HG02981 (cell line): ENCODE measurements at regions not wholly inside any gene's neighbourhood (a gene's known extent, or its start where the extent isn't known, plus 50 kb on each side); places are given as distances from the start of the nearest gene placed in this dataset.

Experiments
- ATAC-seq: cut with Tn5 transposase; IDR thresholded peaks from one replicate; pipeline ENCODE4 v1.9.1; 2021; ENCODE audit warnings: mild to moderate bottlenecking, moderate library complexity; ENCODE audit not compliant: unreplicated experiment

DNA sequence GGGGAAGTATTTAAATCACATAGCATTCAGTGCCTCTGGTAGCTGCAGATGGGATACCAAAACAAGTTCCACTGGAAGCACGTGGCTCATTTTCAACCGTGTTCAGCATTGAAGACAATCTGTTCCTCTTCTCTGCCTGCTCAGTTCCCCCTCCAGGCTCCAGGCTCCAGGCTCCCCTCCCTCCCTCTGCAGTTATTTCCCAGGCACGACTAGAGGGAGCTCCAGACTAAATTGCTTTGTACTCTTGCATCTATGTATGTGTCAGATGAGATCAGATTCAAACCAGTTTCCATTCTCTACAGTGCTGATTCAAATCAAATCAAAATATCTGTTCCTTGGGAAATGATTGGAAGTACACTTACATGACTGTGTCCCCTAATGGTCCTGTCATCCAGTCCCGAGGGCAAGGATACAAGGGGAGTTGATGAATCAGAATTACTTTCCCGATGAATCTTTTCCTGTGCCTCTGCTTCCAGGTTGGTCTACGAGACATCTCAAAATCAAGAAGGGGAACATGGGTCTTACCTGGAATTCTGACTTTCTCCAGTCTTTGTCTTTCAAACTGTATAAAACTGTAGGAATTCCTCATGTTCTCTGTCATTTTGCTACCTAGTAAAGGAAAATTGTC is 600.5 kb downstream of the EDEM1 start:
- no peak for ATAC-seq

DNA sequence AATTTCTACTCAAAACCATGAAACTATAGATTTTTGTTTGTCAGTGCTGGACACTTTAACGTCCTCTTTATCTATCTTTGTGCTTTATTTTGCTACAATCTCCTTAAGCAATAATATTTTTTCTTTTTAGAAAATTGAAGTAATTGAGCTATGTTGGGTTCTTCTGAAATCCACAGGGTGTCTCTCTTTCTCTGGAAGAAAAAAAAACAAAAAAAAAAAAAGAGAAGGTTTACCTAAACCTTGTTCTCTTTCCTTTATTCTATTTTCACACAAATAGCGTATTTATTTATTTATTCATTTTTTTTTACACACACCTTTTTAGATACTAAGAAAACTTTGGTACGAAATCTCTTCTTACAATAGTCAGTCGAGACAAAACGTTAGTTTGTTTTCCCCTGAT is 601.0 kb downstream of the EDEM1 start:
- ATAC-seq: no peak

DNA sequence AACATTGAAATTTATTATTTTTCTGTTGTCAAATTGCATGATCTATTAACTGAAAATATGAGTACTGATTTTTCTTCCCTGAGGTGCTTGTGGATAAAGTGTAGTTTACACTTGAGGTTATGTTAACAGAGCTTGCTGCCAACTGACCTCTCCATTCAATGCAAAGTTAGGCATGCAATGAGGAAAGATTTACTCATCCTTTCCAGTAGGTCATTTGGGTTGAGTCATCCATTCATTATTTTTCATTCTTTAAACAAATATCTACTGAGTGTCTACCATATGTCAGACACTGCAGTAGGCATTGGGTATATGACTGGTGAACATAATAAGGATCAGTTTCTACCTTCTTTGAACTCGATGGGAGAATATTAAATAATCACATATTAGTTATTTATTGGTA is 604.1 kb downstream of the EDEM1 start:
- no peak for ATAC-seq

DNA sequence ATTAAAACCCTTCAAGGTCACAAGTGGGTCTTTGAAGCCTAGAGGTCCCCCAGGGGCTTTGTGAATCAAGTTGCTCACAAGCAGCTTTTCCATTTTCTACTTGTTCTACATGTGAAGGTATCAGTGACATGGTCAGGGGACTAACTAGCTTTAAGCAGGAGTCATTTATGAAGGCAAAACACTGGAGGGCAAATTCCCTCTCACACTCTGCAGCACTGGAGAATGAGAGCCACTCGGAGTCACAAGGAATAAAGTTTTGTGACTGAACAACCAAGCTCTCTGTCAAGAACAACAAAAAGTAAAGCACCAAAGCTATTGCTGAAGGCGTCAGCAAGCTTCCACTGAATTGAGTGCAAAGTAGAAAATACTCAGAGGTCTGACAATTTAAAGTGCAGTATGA is 609.0 kb downstream of the EDEM1 start:
- no peak for ATAC-seq

DNA sequence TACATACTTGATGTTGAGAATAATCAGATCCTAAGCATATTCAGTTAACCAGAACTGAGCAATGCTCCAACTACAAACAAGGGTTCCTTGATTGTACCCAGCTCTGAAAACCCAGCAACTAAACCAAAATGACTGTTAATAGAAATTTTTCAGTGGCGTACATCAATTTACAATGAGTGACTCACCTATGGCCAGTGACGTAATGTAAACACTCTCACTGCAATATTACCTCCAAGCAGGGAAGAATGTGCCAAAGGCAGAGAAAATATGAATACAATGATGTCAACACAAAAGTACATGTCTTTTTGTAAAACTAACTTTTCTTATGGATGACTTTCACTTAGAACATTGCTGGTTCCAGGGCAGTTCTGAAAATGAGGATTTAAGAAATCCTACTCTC is 611.3 kb downstream of the EDEM1 start:
- no peak for ATAC-seq

DNA sequence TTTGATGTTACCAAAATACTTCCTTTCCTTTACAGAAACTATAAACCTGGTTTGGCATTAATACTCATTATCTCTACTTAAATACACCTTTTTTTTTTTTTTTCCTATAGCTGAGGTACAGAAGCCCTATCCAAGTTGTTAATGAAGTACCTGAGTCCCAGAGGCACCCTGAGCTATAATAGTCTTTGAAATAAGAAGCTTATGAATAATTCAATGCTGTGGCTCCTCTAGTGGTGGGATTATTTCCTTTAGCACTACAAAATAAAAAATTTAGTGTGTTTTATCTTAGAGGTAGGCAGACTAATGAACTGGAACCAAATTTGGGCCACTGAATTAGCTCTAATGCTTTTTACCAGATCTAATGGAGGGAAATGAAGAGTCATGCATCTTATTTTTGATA is 611.9 kb downstream of the EDEM1 start:
- no peak for ATAC-seq

DNA sequence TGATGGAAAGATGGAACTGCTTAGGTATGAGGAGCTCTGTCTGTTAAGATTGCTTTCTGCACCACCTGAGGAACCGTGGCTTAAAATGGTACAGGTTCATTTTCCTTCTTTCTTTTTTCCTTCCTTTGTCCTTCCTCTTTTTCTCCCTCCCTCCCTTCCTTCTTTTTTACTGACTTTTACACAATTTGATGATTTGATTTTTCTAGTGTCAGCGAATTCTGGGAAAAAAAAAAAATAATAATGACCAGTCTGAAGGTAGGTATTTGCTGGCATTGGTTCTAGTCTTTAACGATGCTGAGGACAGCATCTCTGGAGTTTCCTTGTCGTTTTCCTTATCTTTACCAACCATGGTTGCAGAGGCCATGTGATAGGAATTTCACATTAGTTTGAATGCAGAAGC is 613.5 kb downstream of the EDEM1 start:
- ATAC-seq: no peak

DNA sequence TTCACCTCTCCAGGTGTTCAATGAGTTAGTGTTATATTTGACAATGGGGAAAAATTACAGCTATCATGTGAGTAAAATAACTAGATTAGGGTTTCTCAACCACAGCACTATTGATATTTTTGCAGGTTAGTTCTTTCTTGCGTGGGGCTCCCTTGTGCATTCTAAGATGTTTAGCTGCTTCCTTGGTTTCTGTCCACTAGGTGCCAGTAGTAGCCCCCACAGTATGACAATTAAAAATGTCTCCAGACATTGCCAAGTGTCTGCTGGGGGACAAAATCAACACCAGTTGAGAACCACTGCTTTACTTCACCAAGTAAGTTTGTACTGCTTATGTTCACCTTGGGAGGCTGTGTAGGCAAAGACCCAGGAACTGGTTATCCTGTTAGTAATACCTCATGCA is 618.7 kb downstream of the EDEM1 start:
- no peak for ATAC-seq

DNA sequence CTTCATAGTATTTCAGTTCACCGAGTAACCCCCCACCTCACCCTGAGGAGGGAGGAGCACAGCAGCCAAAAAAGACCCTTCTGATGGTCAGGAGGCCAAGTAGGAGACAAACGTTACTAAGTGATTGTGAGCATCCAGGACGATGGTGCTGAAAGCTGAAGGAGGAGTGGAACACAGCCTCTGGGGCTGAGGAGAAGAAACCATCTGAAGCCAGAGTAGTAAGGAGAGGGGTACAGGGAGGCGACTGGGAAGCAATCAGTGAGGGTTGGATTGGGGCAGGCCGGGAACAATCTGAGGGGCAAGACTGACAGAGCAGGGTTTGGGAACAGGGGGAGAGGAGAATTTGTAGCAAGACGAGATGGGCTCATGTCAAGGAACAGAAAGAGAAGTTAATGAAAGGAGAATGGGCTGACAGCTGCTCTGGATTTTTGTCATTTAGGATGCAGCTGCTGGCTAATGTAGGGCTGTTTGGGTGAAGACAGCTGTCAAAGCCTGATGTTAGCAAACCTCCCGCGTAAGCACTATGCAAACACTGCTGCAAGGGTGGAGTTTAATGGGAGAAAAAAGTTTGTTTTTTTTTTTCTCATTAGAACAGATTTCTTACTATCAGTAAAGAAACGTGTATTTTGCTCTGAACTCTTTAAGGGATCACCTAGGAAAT is 622.2 kb downstream of the EDEM1 start:
- no peak for ATAC-seq

DNA sequence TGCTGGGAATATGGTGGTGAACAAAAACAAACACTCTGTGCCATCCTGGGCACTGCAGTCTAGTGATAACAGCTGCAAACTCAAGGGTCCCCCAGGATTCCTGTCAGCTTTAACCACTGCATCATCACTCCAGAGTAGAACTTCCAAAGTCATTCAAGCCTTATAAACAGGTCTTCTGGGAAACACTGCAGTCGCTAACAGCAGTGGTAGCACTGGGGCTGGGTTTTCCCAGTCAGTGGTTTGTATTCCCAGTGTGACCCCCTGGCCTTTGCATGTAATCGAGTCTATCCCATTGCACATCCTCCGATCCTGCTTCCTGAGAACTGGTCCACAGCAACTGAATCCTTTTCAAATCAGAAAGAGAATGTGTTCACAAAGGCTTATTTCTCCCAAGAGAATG is 623.5 kb downstream of the EDEM1 start:
- ATAC-seq: no peak

DNA sequence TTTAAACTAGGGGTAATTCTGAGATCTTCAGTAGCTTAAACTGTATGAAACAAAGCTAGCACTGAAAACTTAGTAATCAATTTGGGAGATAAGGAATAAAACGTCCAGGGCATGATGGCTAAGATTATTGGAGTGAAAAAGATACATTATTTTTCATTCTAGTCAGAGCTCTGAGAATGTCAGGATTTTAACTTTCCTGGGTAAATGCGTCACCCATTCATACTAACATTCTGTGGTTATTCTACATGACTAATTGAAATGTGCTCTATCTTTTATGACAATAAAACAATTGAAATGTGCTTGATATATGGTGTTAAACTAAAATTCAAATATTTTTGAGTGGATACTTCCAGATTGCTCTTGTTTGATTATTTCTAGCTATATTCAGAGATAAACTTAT is 626.0 kb downstream of the EDEM1 start:
- ATAC-seq: no peak

DNA sequence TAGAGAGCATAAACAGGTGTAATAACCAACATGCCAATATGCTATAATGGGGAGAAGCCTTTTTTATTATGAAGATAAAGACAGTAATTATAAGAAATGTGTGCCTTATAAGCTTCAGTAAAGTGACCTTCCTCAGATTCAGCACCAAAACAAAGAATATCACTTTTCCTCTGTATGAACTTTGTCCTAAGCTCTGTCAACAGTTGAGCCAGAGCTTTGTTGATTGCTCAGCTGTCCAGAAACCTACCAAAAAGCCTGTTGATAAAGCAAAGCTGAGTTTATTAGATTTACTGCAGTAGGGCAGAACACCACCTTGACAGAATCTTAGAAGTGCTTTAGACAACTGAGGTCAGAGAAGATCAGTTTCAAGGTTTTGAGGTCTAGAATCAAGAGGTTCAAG is 635.3 kb downstream of the EDEM1 start:
- no peak for ATAC-seq

DNA sequence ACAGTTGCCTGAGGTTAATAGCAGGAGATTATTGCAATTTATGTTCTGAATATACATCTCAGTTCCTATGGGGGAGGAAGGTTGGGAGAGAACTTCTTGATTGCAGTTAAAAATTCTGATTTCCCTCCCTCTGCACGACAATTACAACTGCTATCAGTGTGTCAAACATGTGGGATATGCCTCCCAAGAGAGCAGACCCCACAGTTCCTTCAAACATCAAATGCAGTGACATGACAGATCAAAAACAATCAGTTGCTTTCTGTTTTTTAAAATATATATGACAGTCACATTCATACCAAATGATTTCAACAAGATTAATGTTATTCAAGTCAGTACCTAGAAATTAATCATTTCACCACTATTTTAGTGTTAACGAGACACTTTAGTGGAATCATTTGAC is 639.0 kb downstream of the EDEM1 start:
- no peak for ATAC-seq

DNA sequence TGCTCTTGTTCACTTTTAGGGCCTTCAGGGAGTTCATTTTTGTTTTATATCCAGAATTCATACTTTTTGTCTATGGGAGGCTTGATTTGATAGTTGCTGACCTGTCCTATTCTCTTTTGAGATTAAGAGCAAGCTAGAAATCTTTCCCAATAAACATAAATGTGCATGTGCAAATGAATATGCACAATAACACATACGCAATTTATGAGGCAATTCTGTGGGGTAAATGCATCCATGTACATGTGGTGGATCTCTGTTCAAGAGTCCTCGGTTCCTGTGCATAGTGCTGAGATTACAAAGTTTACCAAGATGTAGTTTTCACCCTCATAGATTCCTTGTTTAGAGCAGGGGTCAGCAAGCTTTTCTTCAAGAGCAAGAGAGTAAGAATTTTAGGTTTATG is 640.7 kb downstream of the EDEM1 start:
- ATAC-seq: no peak

DNA sequence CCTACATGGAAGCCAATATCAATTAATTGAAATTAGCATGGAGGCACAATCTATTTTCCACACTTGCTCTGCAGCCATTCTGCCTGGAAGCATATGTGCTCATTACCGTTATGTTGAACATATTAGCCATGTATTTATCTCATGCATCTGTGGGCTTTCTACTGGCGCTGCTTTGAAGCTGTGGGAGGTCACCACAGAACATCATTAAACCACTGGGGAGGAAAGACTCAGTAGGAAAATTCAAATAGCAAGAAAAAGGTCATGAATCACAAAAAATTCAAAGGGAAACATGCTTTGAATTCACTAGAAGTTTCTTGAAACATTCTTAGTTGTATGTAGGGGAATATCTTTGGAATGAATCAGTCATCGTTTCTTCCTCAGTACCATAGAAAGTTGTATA is 652.5 kb downstream of the EDEM1 start:
- no peak for ATAC-seq

DNA sequence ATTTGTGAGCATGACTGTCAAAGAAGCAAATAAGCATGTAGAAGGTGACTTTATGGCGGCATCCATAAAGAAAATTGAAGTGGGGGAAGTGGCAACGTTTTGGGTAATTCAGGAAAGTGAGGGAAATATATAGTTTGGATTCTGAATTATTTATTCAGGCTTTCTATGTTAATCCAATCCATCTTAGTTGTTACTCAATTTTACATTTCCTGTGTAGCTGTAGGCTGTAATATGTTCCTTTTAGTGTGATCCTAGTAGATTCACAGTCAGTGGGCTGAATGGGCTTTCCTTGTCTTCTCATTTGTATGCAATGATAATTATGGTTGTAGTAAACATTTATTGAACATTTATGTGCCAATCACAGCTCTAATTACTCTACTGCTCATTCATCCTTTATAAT is 654.1 kb downstream of the EDEM1 start:
- ATAC-seq: no peak

DNA sequence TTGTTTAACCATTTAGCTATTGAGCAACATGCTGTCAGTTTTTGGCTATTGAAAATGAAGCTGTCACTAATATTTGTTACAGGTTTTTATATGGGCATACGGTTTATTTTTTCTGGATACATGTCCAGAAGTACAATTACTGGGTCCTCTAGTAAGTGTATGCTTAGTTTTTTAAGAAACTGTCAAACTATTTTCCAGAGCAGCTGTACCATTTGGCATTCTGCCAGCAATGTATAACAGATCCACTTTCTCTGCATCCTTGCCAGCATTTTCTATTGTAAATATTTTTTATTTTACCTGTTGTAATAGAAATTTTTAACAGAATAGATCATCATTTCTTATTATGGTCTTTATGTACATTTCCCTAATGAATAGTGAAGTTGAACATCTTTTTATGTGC is 658.8 kb downstream of the EDEM1 start:
- no peak for ATAC-seq

DNA sequence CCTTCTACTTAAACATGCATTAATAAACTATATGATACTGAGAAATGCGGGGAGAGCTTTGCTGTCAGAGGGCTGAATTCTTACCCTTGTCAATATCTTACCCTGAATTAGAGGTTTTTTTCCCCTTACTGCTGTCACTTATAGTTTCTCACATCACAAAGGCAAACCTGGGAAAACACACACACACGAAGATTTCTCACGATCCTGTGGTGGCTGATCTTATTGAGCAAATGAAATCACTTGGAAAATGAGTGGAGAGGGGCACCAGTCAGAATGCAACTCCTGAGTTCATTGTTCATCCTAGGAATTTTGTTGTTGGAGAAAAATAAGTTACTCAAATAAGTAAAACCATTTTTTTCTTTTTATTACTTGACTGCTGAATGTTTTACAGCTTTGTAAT is 673.6 kb downstream of the EDEM1 start:
- ATAC-seq: no peak

DNA sequence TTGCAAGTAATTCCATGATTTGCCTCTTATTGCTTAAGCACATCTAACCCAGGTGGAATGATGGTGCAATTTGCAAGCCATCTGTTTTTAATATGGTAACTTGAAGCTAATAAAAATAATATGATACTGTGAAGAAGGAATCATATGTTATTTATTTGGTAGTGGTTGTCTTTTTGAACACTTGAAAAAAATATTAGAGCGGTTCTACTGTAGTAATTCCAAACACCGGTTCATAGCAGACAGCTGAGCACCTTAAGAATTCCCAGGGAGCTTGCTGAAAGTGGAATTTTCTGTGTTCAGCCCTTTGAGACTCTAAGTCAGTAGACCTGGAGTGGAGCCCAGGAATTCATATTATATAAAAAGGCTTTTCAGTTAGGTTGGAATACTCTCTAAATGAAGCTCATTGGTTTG is 687.4 kb downstream of the EDEM1 start:
- ATAC-seq: no peak

DNA sequence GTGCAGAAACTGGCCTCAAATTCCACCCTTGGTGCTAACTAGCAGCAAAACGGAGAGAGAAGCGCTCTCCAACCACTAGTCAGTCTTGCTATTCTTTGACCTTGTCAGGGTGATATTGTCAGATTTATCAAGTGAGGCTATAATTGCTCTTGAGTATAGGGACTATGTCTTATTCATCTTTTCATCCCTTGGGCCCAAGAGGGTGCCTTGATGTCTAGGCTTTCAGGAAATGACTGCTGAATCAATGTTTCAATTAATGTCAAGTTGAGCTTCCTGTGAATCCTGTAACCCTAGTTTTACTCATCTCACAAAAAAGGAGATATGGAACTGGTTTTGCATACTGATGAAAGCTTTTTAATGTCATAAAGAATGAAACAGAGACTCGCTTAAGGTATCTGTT is 701.3 kb downstream of the EDEM1 start:
- no peak for ATAC-seq

DNA sequence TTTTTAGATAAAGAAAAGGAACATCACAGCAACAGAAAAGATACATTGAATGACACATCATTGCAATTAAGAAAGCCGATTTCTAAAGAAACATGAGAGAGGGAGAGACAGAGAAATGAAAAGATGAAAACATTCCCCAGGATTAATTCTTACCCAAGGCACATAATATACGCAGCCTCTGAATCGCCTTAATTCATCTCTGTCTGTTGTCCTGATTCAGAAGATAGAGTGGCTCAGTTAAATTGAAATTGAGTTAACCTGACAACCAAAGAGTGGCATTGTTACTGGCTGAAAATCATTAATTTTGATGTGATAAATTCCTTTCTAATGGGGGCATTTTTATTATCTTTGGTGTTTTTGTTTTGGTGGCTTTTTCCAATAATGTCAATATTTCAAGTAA is 701.9 kb downstream of the EDEM1 start:
- no peak for ATAC-seq

DNA sequence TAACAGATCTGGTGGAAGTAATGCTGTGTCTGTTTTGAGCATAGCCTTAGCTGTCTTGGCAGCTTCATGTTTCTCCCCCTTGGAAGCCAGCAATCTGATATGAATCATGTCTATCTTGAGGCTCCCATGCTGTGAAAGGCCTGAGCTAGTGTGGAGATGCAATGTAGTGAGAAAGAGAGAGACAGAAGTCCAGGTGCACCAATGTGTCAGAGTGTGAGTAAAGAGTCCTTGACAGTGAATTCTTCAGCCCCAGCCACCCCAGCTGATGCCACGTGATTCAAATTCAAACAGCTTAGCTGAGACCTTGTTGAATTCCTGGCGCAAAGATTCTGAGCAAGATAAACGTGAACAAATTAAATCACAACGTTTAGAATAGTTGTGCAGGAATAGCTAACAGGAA is 704.2 kb downstream of the EDEM1 start:
- no peak for ATAC-seq

DNA sequence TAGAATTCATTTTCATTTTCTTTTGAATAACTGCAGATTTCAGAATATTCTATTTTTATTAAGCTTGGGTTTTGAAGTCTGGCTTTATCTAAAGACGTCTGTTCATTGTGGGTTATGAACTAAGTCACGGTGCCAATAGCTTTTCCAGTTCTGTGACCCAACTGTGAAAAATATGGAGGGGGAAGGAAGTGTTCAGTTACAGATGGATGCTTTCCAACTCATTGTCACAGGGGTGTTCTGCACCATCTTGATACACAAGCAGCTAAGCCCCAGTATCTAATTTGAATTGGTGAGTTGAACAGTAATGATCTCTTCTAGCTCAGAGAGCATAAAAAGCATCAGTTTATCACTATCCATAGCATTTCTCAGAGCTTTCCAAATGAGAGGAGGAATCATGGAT is 710.6 kb downstream of the EDEM1 start:
- no peak for ATAC-seq
